HG02885 (cell line): ENCODE measurements at regions not wholly inside any gene's neighbourhood (a gene's known extent, or its start where the extent isn't known, plus 50 kb on each side); places are given as distances from the start of the nearest gene placed in this dataset.

ENCODE experiments used
- ATAC-seq: cut with Tn5 transposase; IDR thresholded peaks from one replicate; pipeline ENCODE4 v1.9.1; 2021; ENCODE audit warnings: mild to moderate bottlenecking; ENCODE audit not compliant: unreplicated experiment, poor library complexity

- no peak for ATAC-seq
These were observed 52.8 kb upstream of the TUT7 start for GRCh38 chr9:86407022-86407421.

GRCh38 chr9:86406366-86406765 is 52.2 kb upstream of the TUT7 start:
- ATAC-seq, result no peak

GRCh38 chr9:86405926-86406325 is 51.7 kb upstream of the TUT7 start:
- peak; percentile 39 for ATAC-seq

GRCh38 chr9:86405086-86405491 is 50.9 kb upstream of the TUT7 start:
- no peak for ATAC-seq
